Stimulated activated CD8-positive, alpha-beta memory T cell treated with anti-CD3 and anti-CD28 coated beads, Interleukin-12 subunit alpha, Interleukin-12 subunit beta, amount 100 ng/mL, for 24 hours (primary cell): ENCODE measurements at regions not wholly inside any gene's neighbourhood (a gene's known extent, or its start where the extent isn't known, plus 50 kb on each side); places are given as distances from the start of the nearest gene placed in this dataset.
"Not testable (repeated sequence)": the region's sequence is repeated elsewhere in the genome, so short reads cannot be mapped to it uniquely, and the experiment has no call there.

ENCODE experiments used
- DNase-seq: peaks from one replicate; pipeline ENCODE4 v3.0.0-alpha.2; 2020; ENCODE audit errors: extremely low read depth

DNA sequence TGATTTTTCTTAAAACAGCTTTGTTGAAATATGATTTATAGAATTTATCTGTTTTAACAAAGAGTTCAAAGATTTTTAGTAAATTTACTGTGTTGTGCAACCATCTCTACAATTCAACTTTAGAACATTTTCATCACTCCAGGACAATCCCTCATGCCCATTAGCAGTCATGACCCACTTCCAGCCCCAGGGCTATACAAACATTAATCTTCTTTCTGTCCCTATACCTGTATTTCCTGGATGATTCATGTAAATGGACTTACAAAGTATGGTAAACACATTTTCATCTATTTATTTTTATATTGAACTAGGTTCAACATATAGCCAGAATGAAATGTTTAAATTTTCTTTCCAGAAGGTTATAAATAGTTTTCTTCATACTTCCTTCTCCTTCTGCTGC, 127.8 kb upstream of the CCDC180 start:
- no peak for DNase-seq

DNA sequence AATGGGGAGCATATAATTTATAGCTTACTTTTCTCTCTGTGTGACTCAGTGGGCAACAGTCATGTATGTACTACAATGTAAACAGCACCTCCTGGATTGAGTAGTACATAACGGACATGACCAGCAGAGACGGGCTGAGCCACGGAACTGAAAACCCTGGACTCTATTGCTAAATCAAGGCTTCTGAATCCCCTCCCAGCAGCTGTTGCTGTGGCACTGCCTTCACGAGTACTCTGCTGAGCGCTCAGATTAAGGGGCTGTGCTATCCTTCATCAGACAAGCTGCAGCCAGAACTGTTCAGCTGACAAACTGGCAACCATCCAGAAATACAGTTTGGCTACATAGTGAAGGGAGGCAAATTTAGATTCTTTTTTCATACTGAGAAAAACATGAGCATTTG, 131.3 kb upstream of the CCDC180 start:
- DNase-seq = no peak

DNA sequence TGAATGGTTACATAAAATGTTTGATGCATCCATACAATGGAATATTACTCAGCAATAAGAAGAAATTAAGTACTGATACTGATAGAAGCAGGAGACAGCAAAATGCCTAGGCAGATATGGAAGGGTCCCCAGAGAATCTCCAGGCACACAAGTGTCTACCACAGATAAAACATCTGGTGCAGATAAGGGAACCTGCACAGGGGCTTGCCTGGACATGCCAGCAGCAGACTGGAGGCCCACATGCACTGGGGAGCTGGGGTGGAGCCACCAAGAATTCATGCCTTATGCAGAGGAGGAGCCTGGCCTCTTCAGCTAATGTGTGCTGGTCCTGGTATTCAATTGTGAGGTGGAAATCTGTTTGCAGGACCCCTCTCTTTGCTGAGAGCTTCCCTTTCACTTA, 129.2 kb upstream of the CTSV start:
- DNase-seq = not testable (repeated sequence)

DNA sequence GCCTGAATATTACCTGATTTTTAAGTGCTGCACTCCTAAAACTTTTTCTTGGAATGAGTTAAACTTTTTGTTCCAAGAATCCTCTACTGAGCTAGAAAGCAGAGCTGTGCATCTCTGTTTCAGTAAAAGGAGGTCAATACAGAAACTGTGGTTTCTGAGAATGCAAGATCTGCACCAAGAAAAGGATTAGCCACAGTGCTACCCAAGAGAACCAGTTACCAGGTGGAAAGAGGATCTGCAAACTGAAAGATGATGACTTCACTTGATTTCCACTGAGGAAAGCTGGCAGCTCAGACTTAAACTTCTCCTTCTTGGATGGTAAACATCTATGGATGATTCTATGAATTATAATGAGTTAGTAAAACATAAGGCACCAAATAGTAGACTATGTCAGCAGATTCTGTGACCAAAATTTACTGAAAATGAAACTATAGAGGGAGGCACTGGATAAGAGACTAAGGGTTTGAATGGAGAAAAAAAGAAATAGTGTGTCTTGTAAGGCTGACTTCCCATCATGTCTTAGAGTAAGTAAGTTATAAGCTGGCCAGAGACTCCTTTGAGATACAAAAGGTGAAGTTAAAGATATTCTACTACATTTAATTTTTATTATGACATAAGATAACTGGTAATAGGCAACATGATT, 127.7 kb upstream of the CTSV start:
- DNase-seq = not testable (repeated sequence)

DNA sequence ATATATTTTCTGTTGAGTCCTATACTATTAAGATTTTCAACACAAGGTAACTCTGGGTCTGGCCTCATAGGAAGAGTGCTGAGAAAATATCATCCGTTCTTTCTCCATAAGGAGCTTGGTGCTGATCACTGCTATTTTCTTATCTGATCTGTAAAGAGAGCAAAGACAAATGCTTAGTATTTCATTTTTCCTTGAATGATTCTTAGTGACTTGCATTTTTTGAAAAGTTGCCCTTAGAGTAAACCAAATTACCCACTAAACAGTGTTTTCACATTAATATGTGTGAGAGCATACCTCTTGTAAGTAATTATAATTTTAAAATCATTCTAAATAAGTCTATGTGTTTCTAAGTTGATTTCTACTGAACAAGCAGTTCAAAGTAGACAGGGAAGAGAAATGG, 121.3 kb upstream of the CTSV start:
- no peak for DNase-seq

DNA sequence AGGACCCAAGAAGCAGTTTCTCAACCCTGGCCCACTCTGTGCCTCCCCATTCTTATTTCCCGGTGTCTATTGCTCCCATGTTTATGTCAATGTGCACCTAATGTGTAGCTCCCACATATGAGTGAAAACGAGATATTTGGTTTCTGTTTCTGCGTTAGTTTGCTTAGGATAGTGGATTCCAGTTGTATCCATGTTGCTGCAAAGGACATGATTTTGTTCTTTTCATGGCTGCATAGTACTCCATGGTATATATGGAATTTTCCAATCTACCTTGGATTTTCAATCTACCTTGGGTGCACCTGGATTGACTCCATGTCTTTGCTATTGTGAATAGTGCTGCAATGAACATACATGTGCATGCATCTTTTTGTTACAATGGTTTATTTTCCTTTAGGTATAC, 119.8 kb upstream of the CTSV start:
- DNase-seq = not testable (repeated sequence)

DNA sequence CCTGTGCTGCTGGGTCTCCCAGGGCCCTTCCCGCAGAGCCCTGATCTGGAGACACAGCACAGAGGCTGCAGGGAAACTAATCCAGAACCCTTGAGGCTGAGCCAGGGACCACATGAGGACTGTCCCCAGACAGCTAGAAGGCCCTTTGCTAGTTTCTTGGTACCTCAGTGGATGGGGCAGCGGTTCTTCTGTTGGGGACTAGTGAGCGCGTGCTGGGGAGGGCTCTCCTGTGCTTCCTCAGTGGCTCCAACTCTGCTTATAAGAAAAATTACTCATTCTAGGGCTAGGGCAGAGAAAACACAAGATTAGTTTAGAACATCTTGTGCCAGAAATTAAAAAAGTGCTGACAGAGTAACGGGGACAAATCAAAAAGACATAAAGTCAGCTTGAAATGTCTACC, 116.5 kb upstream of the CTSV start:
- DNase-seq = not testable (repeated sequence)

DNA sequence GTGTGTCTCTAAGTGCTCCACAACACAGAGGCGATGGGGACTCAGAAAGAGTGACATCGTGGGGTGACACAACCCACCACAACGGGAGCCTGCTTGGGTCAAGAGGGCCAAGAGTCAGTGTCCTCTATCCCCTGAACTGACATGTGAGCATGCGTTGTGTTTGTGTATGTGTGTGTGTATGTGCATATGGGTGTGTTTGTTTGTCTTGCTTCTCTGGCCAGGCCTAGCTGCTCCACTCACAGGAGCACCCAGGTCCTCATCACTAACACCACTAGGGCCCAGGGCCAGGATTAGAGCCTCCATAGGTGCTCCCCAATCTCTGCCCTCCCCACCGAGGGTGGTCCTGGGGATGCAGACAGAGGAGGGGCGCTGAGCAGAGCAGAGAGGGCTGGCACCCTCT, 115.0 kb upstream of the CTSV start:
- DNase-seq = no peak

DNA sequence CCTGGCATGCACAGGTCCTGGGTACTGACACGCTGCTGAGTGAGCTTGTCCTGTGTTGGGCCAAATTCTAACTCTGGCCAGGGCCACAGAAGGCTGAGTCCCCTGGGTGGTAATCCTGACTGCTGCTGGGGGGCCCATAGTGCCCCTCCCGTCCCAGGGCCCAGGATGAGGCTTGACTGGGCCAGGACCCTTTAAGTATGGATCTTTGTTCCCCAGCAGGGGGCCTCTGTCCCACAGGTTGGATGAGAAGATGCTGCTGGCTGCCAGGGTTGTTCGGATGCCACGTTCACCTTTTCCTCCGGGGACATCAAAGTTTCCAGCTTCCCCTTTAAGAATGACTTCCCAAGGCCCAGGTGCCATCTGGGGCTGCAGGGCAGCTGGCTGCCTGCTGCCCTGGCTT, 114.2 kb upstream of the CTSV start:
- not testable (repeated sequence) for DNase-seq

DNA sequence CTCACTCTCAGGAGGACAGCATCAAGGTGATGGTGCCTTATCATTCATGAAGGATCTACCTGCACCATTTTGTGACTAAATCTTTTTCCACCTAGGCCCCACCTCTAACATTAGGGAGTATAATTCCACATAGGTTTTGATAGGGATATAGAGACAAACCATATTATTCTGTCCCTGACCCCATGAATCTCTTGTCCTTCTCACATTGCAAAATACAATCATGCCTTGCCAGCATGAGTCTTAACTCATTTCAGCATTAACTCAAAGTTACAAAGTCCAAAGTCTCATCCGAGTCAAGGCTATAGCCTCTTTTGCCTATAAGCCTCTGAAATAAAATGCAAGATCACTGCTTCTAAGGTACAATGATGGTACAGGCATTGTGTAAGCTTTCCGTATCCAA, 111.5 kb upstream of the CTSV start:
- not testable (repeated sequence) for DNase-seq

DNA sequence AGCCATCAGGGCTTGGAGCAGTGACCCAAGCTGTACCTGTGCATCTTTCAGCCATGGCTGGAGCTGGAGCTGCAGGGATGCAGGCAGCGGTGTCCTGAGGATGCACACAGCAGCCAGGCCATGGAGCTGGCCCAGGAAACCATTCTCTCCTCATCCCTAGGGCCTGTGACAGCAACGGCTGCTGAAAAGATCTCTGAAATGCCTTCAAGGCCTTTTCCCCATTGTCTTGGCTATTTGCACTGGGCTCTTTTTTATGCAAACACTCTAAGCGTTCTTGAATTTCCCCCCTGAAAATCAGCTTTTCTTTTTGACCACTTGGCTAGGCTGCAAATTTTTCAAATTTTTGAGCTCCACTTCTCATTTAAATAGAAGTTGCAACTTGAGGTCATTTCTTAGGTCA, 109.5 kb upstream of the CTSV start:
- DNase-seq = not testable (repeated sequence)

DNA sequence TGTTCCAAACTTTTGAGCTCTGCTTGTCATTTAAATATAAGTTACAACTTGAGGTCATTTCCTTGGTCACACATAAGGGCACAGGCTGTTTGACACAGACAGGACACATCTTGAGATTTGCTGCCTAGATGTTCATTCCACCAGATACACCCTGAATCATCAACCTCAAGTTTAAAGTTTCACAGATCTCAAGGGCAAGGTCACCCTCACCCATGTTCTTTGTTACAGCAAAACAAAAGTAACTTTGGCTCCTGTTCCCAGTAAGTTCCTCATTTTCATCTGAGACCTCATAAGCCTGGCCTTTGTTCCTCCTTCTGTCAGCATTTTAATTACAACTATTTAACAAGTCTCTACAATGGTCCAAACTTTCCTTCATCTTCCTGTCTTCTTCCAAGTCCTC, 106.7 kb upstream of the CTSV start:
- not testable (repeated sequence) for DNase-seq

DNA sequence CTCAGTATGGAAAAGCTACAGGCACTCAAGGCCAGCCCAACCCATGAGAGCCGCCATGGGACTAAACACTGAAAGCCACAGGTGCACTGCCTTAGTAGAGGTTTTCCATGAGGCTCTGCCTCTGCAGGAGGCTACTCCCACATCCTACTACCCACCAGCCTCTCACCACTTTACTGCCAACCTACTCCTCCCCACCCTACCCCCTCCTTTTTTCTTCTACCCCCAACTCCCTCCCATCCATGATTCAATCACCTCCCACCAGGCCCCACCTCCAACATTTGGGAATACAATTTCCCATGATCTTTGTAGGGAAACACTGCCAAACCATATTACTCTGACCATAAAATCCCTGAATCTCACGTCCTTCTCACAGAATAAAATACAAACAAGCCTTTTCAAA, 101.6 kb upstream of the CTSV start:
- no peak for DNase-seq

DNA sequence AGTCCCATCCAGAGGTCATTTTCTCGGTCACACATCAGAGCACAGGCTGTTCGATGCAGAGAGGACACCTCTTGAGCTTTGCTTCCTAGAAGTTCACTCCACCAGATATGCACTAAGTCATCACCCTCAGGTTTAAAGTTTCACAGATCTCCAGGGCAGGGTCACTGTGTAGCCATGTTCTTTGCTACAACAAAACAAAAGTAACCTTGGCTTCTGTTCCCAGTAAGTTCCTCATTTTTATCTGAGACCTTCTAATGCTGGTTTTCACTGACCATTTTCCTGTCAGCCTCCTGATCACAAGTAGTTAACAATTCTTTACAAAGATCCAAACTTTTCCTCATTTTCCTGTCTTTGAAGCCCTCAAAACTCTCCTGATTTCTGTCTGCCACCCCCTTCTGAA, 97.5 kb upstream of the CTSV start:
- no peak for DNase-seq

DNA sequence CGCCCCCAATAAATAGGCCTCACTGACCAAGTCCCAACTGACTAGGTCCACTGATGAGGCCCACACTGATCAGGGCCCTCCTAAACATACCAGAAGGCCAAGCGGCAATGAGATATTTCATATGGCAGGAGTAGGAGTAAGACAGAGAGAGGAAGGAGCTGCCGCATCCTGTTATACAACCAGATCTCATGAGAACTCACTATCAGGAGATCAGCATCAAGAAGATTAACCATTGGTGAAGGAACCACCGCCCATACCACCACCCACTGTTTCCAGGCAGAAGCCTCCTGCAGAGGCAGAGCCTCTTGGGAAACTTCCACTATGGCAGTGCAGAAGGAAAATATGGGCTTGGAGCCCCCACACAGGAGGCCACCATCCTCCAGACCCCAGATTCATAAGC, 95.0 kb upstream of the CTSV start:
- DNase-seq = not testable (repeated sequence)

DNA sequence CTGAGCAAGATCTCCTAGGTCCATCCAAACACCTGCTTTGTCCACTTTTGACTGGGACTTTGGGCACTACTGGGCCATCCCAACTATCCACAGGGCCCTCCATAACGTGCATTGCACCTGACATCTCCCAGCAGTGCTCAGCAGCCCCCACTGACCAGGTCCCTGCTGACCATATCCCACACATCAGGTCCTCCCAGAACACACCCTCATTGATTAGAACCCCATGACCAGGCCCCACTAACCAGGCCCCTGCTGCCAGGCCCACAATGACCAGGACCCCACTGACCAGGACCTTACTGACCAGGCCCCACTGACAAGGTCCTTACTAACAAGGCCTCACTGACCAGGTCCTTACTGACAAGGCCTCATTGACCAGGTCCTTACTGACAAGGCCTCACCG, 93.9 kb upstream of the CTSV start:
- no peak for DNase-seq

DNA sequence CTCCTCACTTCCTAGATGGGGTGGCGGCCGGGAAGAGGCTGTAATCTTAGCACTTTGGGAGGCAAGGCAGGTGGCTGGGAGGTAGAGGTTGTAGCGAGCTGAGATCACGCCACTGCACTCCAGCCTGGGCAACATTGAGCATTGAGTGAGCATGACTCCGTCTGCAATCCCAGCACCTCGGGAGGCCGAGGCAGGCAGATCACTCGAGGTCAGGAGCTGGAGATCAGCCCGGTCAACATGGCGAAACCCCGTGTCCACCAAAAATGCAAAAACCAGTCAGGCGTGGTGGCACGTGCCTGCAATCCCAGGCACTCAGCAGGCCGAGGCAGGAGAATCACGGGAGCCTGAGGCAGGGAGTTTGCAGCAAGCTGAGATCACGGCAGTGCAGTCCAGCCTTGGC, 91.9 kb upstream of the CTSV start:
- DNase-seq = not testable (repeated sequence)

DNA sequence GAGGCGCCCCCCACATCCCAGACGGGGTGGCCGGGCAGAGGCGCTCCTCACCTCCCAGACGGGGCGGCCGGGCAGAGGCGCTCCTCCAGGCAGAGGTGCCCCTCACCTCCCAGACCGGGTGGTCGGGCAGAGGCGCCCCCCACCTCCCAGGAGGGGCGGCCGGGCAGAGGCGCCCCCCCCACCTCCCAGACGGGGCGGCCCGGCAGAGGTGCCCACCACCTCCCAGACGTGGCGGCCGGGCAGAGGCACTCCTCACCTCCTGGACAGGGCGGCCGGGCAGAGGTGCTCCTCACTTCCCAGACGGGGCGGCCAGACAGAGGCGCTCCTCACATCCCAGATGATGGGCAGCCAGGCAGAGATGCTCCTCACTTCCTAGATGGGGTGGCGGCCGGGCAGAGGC, 91.4 kb upstream of the CTSV start:
- DNase-seq = not testable (repeated sequence)

DNA sequence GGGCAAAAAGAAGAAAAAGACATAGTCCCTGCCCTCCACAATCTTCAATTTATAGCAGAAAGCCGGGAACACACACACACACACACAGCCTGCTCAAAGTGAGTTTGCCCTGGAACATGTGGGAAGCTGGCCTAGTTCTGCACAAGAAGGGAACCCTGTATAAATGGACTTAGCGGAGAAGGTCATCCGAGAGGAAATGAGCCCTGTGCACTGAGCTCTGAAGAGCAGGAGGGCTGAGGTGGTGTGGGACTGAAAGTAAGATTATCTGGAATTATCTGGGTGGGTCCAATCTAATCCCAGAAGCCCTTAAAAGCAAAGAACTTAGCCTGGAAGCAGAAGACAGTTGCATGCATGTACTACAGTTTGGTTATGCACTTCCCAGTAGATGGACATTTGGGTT, 90.0 kb upstream of the CTSV start:
- no peak for DNase-seq

DNA sequence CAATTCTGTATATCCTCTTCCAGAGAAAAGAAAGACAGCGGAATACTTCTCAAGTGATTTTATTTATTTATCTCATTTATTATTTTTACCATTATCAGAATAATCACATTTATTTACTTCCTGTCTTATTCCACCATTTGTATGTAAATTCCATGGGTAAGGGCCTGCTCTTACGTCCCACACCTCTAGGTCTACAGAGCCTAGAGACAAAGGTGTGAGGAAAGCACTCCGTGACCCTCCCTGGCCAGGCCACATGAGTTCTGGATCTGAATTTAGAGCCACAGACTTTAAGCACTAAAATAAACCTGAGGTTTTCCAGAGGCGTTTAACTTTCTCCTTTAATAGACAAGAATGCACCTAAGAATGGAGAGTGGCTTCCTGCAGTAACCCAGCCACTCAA, 85.3 kb upstream of the CTSV start:
- no peak for DNase-seq

DNA sequence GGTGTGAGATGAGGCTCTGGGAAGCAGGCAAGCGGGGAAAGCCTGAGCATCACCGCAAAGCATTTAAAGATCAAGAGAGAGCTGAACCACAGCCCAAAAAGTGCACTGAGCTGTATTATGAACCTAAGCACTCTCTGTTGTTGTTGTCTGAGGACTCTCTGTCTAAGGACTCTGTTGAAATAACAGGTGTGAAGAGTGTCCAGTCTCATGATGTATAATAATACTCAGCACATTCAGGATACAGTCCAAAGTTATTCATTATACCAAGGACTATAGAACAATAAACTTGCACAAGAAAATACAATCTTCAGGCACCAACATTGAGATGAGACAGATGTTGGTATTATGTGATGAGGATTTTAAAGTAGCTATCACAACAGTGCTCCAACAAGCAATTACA, 71.8 kb upstream of the CTSV start:
- DNase-seq = no peak

DNA sequence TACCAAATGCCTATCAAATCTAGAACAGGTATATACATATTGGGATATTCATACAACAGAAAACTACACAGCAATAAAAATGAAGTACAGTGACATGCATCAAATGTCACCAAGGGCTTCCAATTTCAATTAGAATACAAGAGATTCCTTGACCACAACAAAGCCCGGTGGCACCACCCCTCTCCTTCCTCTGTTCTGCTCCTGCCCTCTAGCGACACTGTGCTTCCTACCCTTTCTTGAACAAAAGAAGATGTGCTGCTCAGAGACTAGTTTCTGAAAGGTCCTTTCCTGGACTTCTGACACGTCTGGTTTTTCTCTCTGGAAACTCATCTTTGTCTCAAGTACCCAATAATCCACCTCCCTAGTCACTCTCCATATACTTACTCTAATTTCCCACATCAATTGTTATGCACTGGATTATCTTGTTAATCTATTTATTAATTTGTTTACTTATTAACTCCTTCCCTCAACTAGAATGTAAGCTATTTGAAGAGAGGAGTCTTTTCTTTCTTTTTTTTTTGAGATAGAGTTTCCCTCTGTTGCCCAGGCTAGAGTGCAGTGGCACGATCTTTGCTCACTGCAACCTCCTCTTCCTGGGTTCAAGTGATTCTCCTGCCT, 70.4 kb upstream of the CTSV start:
- DNase-seq = no peak

DNA sequence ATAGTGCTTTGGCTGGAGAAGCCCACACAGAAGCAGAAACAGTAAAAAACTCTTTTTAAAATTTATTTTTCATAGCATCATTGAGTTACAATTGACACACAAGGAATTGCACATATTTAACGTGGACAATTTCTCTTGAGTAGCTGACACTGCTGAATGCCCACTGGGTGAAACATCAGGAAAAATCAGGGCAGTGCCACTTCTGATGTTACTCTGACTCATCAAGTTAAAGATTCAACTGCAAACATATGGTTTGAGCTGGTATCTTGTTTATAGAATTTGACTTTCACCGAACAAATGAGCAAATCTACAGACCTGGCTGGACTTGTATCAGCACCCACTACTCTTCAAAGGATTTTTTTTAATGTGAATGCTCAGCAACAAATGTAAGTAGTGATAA, 66.3 kb upstream of the CTSV start:
- DNase-seq = not testable (repeated sequence)
